Chondrocyte (in vitro differentiated cells): ENCODE measurements at regions not wholly inside any gene's neighbourhood (a gene's known extent, or its start where the extent isn't known, plus 50 kb on each side); places are given as distances from the start of the nearest gene placed in this dataset.

Source experiments
- DNase-seq: peaks from one replicate; pipeline ENCODE4 v3.0.0; 2021; ENCODE audit warnings: mixed read lengths, low spot score
- H3K27ac Mint-ChIP-seq: one replicate; pipeline ENCODE4 v1.8.0; 2021; ENCODE audit warnings: mild to moderate bottlenecking, moderate library complexity, mixed read lengths; ENCODE audit not compliant: unreplicated experiment
- H3K27me3 Mint-ChIP-seq: 2 replicates; pipeline ENCODE4 v1.8.0; 2021; ENCODE audit warnings: low read depth, mixed read lengths
- H3K36me3 Mint-ChIP-seq: 2 replicates; pipeline ENCODE4 v1.8.0; 2021; ENCODE audit warnings: low read depth, mixed read lengths
- H3K4me1 Mint-ChIP-seq: 2 replicates; pipeline ENCODE4 v1.8.0; 2021; ENCODE audit warnings: low read depth, mild to moderate bottlenecking, mixed read lengths
- H3K4me3 Mint-ChIP-seq: one replicate; pipeline ENCODE4 v1.8.0; 2021; ENCODE audit warnings: mild to moderate bottlenecking, moderate library complexity, mixed read lengths; ENCODE audit not compliant: unreplicated experiment
- H3K9me3 Mint-ChIP-seq: 2 replicates; pipeline ENCODE4 v1.8.0; 2021; ENCODE audit warnings: low read depth, mixed read lengths
- CTCF ChIP-seq: fragments of 200-600 bp; sonication (generic); IDR thresholded peaks from 2 replicates; pipeline ENCODE4 v1.5.0; 2021; ENCODE audit warnings: antibody characterized with exemption, mild to moderate bottlenecking, moderate library complexity

- peaks cover 3% of the 10 kb centered on the region for H3K9me3 Mint-ChIP-seq
- no peak overlapping the region for H3K27ac Mint-ChIP-seq
- H3K4me3 Mint-ChIP-seq, result no peak overlapping the region
- no peaks in the 10 kb centered on the region for H3K27me3 Mint-ChIP-seq
- H3K36me3 Mint-ChIP-seq, result no peaks in the 10 kb centered on the region
- DNase-seq, result no peak
- no peak for TF ChIP-seq CTCF
- H3K4me1 Mint-ChIP-seq, result peaks cover 25% of the 10 kb centered on the region
Measured at GRCh38 chr15:51156957-51157356, 62.3 kb upstream of the TNFAIP8L3 start.

- no peak for TF ChIP-seq CTCF
- H3K27ac Mint-ChIP-seq, result no peak overlapping the region
- no peak for DNase-seq
- H3K4me1 Mint-ChIP-seq, result peaks cover 19% of the 10 kb centered on the region
- H3K27me3 Mint-ChIP-seq, result no peaks in the 10 kb centered on the region
- H3K36me3 Mint-ChIP-seq, result no peaks in the 10 kb centered on the region
- H3K9me3 Mint-ChIP-seq, result peaks cover 3% of the 10 kb centered on the region
- no peak overlapping the region for H3K4me3 Mint-ChIP-seq
Measured at GRCh38 chr15:51155891-51156290, 61.2 kb upstream of the TNFAIP8L3 start.

- H3K27ac Mint-ChIP-seq, result peak overlapping the region; percentile 45
- H3K4me1 Mint-ChIP-seq, result peaks cover 22% of the 10 kb centered on the region
- no peaks in the 10 kb centered on the region for H3K36me3 Mint-ChIP-seq
- DNase-seq, result no peak
- H3K9me3 Mint-ChIP-seq, result peaks cover 3% of the 10 kb centered on the region
- no peak overlapping the region for H3K4me3 Mint-ChIP-seq
- no peaks in the 10 kb centered on the region for H3K27me3 Mint-ChIP-seq
- TF ChIP-seq CTCF, result no peak
Measured at GRCh38 chr15:51155016-51155580, 60.4 kb upstream of the TNFAIP8L3 start.
